ENCODE measurements at regions not wholly inside any gene's neighbourhood (a gene's known extent, or its start where the extent isn't known, plus 50 kb on each side); places are given as distances from the start of the nearest gene placed in this dataset.

DNA sequence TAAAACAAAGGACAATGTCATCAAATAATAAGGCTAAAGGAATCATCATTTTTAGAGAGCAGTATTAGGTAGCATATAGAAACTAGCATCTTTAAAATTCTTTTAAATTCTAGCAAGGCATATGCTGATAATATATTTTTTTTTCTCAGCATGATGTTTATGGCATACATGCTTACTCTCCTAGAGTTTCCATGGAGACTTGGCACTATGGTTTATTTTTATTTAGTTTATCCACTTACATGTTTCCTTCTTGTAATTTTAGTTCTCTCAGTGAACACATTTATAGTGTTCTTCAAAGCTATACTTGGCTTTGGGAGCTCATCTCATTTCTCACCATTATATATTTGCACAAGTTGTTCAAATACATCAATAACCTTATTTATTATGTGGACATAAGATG, 413.8 kb upstream of the LINC00305 start:
- no peaks in the 10 kb centered on the region for H3K27me3 Mint-ChIP-seq
- ChIA-PET CTCF (interaction anchor here (1.1 kb wide), 1 partner anchor 11 kb away, joined by 3 read pairs; no protein-coding TSS in a partner anchor), POLR2A (no interaction called here)
- H3K4me3 Mint-ChIP-seq: no peak overlapping the region
- no peaks in the 10 kb centered on the region for H3K36me3 Mint-ChIP-seq (ENCODE audit: low read depth)
- no peak overlapping the region for H3K27ac Mint-ChIP-seq
- TF ChIP-seq, protein P1, sequence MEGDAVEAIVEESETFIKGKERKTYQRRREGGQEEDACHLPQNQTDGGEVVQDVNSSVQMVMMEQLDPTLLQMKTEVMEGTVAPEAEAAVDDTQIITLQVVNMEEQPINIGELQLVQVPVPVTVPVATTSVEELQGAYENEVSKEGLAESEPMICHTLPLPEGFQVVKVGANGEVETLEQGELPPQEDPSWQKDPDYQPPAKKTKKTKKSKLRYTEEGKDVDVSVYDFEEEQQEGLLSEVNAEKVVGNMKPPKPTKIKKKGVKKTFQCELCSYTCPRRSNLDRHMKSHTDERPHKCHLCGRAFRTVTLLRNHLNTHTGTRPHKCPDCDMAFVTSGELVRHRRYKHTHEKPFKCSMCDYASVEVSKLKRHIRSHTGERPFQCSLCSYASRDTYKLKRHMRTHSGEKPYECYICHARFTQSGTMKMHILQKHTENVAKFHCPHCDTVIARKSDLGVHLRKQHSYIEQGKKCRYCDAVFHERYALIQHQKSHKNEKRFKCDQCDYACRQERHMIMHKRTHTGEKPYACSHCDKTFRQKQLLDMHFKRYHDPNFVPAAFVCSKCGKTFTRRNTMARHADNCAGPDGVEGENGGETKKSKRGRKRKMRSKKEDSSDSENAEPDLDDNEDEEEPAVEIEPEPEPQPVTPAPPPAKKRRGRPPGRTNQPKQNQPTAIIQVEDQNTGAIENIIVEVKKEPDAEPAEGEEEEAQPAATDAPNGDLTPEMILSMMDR (IDR thresholded peaks at IDR 0.05): no peak
- no peaks in the 10 kb centered on the region for H3K4me1 Mint-ChIP-seq
- intact Hi-C loops (cut with micrococcal nuclease): no loop called here
- peaks cover 2% of the 10 kb centered on the region for H3K9me3 Mint-ChIP-seq
- no peak for ATAC-seq (ENCODE audit: low read depth)
- DNase-seq: no peak

DNA sequence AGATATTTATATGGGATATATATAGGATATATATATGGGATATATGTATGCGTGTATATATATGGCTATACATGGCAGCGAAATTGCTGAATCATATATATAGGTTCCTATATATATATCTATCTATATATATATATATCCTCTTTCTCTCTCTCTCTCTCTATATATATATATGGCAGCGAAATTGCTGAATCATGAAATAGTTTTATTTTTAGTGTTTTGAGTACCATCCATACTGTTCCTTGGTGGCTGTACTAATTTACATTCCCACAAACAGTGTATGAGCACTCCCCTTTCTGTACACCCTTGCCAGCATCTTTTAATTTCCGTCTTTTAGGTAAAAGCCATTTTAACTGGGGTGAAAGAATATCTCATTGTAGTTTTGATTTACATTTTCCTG, 397.6 kb upstream of the LINC00305 start:
- intact Hi-C loops (cut with micrococcal nuclease): no loop called here
- ATAC-seq (ENCODE audit: low read depth): no peak
- H3K4me1 Mint-ChIP-seq: no peaks in the 10 kb centered on the region
- ChIA-PET CTCF (no interaction called here), POLR2A (no interaction called here)
- TF ChIP-seq, protein P1 (IDR thresholded peaks at IDR 0.05): no peak
- H3K9me3 Mint-ChIP-seq: no peaks in the 10 kb centered on the region
- no peak overlapping the region for H3K4me3 Mint-ChIP-seq
- no peaks in the 10 kb centered on the region for H3K36me3 Mint-ChIP-seq (ENCODE audit: low read depth)
- H3K27me3 Mint-ChIP-seq: no peaks in the 10 kb centered on the region
- no peak overlapping the region for H3K27ac Mint-ChIP-seq
- DNase-seq: no peak

DNA sequence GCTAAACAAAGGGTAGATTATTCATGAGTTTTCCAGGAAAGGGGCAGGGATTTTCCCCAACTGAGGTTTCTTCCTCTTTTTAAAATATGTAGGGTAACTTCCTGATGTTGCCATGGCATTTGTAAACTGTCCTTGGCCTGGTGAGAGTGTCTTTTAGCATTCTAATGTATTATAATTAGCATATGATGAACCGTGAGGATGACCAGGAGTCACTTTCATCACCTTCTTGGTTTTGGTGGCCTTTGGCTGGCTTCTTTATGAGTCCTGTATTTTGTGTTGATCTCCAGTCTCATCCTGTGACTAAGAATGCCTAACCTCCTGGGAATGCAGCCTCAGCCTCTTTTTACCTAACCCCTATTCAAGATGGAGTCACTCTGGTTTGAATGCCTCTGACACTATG, 391.0 kb upstream of the LINC00305 start:
- no peaks in the 10 kb centered on the region for H3K4me1 Mint-ChIP-seq
- H3K27me3 Mint-ChIP-seq: no peaks in the 10 kb centered on the region
- CTCF ChIA-PET: no interaction called here
- TF ChIP-seq, protein P1 (IDR thresholded peaks at IDR 0.05): no peak
- intact Hi-C loops (cut with micrococcal nuclease): no loop called here
- no peaks in the 10 kb centered on the region for H3K9me3 Mint-ChIP-seq
- no peak overlapping the region for H3K4me3 Mint-ChIP-seq
- POLR2A ChIA-PET: no interaction called here
- ATAC-seq (ENCODE audit: low read depth): no peak
- no peak for DNase-seq
- H3K36me3 Mint-ChIP-seq (ENCODE audit: low read depth): no peaks in the 10 kb centered on the region
- no peak overlapping the region for H3K27ac Mint-ChIP-seq

DNA sequence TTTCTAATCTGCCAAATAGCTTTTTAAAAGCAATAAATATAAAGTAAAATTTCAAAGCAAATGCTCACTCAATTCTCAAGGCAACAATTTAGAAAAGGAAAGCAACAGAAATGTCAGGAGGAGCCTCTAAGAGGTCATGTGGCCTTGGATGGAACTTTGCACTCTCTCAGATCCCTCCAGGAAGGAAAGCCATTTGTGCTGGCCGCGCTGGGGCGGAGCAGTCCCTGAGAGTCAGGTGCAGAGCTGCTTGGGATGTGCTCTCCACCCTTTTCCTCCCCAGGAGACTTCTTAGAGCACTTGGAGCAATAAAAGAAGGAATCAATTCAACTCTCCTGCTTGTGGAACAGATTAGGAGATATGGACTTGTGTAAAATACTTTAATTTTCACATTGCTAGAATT, 379.8 kb upstream of the LINC00305 start:
- Mint-ChIP-seq H3K27ac (no peak overlapping the region), H3K27me3 (no peaks in the 10 kb centered on the region), H3K4me3 (no peak overlapping the region), H3K9me3 (no peaks in the 10 kb centered on the region), H3K36me3 (ENCODE audit: low read depth) (no peaks in the 10 kb centered on the region), H3K4me1 (no peaks in the 10 kb centered on the region)
- intact Hi-C loops (cut with micrococcal nuclease): no loop called here
- ChIA-PET CTCF (no interaction called here), POLR2A (no interaction called here)
- TF ChIP-seq, protein P1 (IDR thresholded peaks at IDR 0.05): no peak
- DNase-seq (no peak), ATAC-seq (ENCODE audit: low read depth) (no peak)

DNA sequence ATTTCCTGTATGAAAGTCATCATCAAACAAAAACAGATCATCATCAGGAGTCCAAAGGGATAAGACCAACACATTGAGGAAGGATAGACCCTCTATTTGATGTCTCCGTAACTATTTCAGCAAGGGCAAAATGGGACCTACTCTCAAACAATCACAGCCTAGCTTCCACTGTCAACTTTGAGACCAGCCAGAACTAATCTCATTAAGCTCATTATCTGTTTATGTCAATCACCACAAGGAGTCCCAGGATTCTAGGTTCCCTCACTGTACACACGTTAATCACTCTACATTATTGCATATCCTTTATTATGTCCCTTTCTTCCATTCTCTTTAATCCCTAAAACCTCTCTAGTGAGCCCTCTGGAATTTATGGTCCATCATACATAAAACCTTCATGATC, 370.3 kb upstream of the LINC00305 start:
- H3K4me1 Mint-ChIP-seq: no peaks in the 10 kb centered on the region
- no peak overlapping the region for H3K4me3 Mint-ChIP-seq
- H3K27me3 Mint-ChIP-seq: no peaks in the 10 kb centered on the region
- DNase-seq: no peak
- ChIA-PET CTCF (no interaction called here), POLR2A (no interaction called here)
- H3K36me3 Mint-ChIP-seq (ENCODE audit: low read depth): no peaks in the 10 kb centered on the region
- TF ChIP-seq, protein P1 (IDR thresholded peaks at IDR 0.05): no peak
- ATAC-seq (ENCODE audit: low read depth): no peak
- intact Hi-C loops (cut with micrococcal nuclease): no loop called here
- no peak overlapping the region for H3K27ac Mint-ChIP-seq
- H3K9me3 Mint-ChIP-seq: peaks cover 7% of the 10 kb centered on the region
